OCI-LY1 (cell line): ENCODE measurements at regions not wholly inside any gene's neighbourhood (a gene's known extent, or its start where the extent isn't known, plus 50 kb on each side); places are given as distances from the start of the nearest gene placed in this dataset.

ENCODE experiments used
- H2AFZ ChIP-seq: fragments of 200-600 bp; sonication (generic), shearing (Covaris generic); 2 replicates; pipeline ENCODE4 v1.6.0; 2014; ENCODE audit warnings: antibody characterized with exemption, mild to moderate bottlenecking, low read length
- H3F3A ChIP-seq: fragments of 200-600 bp; sonication (generic), shearing (Covaris generic); 2 replicates; pipeline ENCODE4 v1.6.0; 2014; ENCODE audit warnings: mild to moderate bottlenecking, antibody characterized with exemption, low read length, moderate library complexity; ENCODE audit not compliant: insufficient read depth
- H3K27ac ChIP-seq: fragments of 200-600 bp; sonication (generic); 2 replicates; pipeline ENCODE4 v1.5.1; 2014; ENCODE audit warnings: low read length, mixed run types, mild to moderate bottlenecking, low read depth; ENCODE audit not compliant: poor library complexity, severe bottlenecking
- H3K27me3 ChIP-seq: fragments of 200-600 bp; sonication (generic); 2 replicates; pipeline ENCODE4 v1.6.0; 2014; ENCODE audit warnings: antibody characterized with exemption, mild to moderate bottlenecking, low read length, moderate library complexity; ENCODE audit not compliant: insufficient read depth
- H3K36me3 ChIP-seq: fragments of 200-600 bp; sonication (generic); 2 replicates; pipeline ENCODE4 v1.6.1; 2014; ENCODE audit warnings: mild to moderate bottlenecking, antibody characterized with exemption, low read length, moderate library complexity, mixed read lengths; ENCODE audit not compliant: insufficient read depth
- H3K4me1 ChIP-seq: fragments of 200-600 bp; sonication (generic); 2 replicates; pipeline ENCODE4 v1.5.1; 2014; ENCODE audit warnings: mild to moderate bottlenecking, low read length, moderate library complexity; ENCODE audit not compliant: insufficient read depth, severe bottlenecking
- H3K4me2 ChIP-seq: fragments of 200-600 bp; sonication (generic), shearing (Covaris generic); 2 replicates; pipeline ENCODE4 v1.6.1; 2014; ENCODE audit warnings: low read length
- H3K4me3 ChIP-seq: fragments of 200-600 bp; sonication (generic); 2 replicates; pipeline ENCODE4 v1.5.1; 2014; ENCODE audit warnings: low read length, low read depth, mild to moderate bottlenecking, mixed read lengths; ENCODE audit not compliant: poor library complexity, severe bottlenecking
- H3K79me2 ChIP-seq: fragments of 200-600 bp; shearing (Covaris generic); 2 replicates; pipeline ENCODE4 v1.6.1; 2016; ENCODE audit warnings: mixed run types, low read length, mixed read lengths; ENCODE audit not compliant: insufficient read depth
- H3K9ac ChIP-seq: fragments of 200-600 bp; sonication (generic), shearing (Covaris generic); 2 replicates; pipeline ENCODE4 v1.6.1; 2014; ENCODE audit warnings: mild to moderate bottlenecking, low read length, mixed read lengths
- H3K9me2 ChIP-seq: fragments of 200-600 bp; sonication (generic), shearing (Covaris generic); 2 replicates; pipeline ENCODE4 v1.6.1; 2014; ENCODE audit warnings: low read depth, mild to moderate bottlenecking, low read length, mixed read lengths
- H3K9me3 ChIP-seq: fragments of 200-600 bp; shearing (Covaris generic); 2 replicates; pipeline ENCODE4 v1.6.1; 2014; ENCODE audit warnings: low read length, mixed read lengths
- H4K20me1 ChIP-seq: fragments of 200-600 bp; sonication (generic), shearing (Covaris generic); 2 replicates; pipeline ENCODE4 v1.6.0; 2016; ENCODE audit warnings: mild to moderate bottlenecking, low read length; ENCODE audit not compliant: insufficient read depth
- EZH2 ChIP-seq: fragments of 200-600 bp; sonication (generic), shearing (Covaris generic); IDR thresholded peaks from 2 replicates; pipeline ENCODE4 v1.8.0; 2017; ENCODE audit warnings: borderline replicate concordance, mixed run types, mild to moderate bottlenecking, antibody characterized with exemption, low read length, moderate library complexity, mixed read lengths
- TF ChIP-seq, protein P1 (sequence below): fragments of 200-600 bp; sonication (generic), shearing (Covaris generic); IDR thresholded peaks from 2 replicates; pipeline ENCODE4 v1.5.1; 2017; ENCODE audit warnings: mild to moderate bottlenecking, antibody characterized with exemption, low read length, moderate library complexity, mixed read lengths

DNA sequence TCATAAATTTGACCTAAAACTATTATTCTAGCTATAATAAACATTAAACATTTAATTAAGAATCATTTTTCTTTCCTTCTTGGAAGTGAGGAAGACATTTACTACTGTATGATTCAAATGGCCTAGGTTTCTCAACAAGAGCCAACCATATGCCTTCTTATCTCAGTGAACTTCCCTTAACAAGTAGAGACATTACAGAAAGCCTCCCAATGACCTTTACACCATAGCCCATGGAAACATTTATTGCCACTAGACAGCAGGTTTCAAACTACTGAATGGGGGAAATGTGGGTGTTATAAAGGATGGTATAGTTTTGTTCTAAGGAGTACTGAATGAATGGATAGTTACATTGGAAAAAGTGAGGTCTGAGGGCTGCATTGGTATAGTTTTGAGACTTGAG lies 349.4 kb upstream of the SPRED2 start:
- H4K20me1 ChIP-seq: no peaks in the 10 kb centered on the region
- no peak overlapping the region for H3K4me3 ChIP-seq
- no peaks in the 10 kb centered on the region for H3K4me1 ChIP-seq
- H3K4me2 ChIP-seq: no peak overlapping the region
- no peak overlapping the region for H3K9ac ChIP-seq
- TF ChIP-seq, protein P1, sequence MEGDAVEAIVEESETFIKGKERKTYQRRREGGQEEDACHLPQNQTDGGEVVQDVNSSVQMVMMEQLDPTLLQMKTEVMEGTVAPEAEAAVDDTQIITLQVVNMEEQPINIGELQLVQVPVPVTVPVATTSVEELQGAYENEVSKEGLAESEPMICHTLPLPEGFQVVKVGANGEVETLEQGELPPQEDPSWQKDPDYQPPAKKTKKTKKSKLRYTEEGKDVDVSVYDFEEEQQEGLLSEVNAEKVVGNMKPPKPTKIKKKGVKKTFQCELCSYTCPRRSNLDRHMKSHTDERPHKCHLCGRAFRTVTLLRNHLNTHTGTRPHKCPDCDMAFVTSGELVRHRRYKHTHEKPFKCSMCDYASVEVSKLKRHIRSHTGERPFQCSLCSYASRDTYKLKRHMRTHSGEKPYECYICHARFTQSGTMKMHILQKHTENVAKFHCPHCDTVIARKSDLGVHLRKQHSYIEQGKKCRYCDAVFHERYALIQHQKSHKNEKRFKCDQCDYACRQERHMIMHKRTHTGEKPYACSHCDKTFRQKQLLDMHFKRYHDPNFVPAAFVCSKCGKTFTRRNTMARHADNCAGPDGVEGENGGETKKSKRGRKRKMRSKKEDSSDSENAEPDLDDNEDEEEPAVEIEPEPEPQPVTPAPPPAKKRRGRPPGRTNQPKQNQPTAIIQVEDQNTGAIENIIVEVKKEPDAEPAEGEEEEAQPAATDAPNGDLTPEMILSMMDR: no peak
- TF ChIP-seq EZH2: no peak
- no peak overlapping the region for H2AFZ ChIP-seq
- H3K9me2 ChIP-seq: no peaks in the 10 kb centered on the region
- H3K27me3 ChIP-seq: no peaks in the 10 kb centered on the region
- no peaks in the 10 kb centered on the region for H3F3A ChIP-seq
- H3K27ac ChIP-seq: no peak overlapping the region
- no peaks in the 10 kb centered on the region for H3K79me2 ChIP-seq
- no peaks in the 10 kb centered on the region for H3K9me3 ChIP-seq
- H3K36me3 ChIP-seq: no peaks in the 10 kb centered on the region

DNA sequence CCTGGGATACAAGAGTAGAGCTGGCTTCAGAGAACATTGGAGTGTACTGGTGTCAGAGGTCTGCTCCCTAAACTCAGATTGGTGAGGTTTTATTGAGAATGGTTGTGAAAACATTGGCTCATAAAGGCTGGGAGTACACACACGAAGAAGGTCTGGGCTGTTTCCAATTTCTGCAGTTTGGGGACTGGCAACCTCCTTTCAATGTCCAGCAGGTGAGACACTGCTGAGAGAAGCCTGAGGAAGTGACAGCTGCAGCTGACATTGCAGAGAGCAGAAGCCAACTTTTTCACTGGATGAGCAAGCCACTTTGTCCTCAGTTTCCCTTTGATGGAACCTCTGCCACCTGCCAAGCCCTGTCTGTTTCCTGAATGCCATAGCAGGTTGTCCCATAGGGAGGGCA lies 346.6 kb upstream of the SPRED2 start:
- Histone ChIP-seq H3K9me3 (no peaks in the 10 kb centered on the region), H3K4me1 (no peaks in the 10 kb centered on the region), H3K79me2 (no peaks in the 10 kb centered on the region), H2AFZ (no peak overlapping the region), H3F3A (no peaks in the 10 kb centered on the region), H3K4me3 (no peak overlapping the region), H3K9ac (no peak overlapping the region), H3K27me3 (no peaks in the 10 kb centered on the region), H3K9me2 (no peaks in the 10 kb centered on the region), H4K20me1 (no peaks in the 10 kb centered on the region), H3K27ac (no peak overlapping the region), H3K4me2 (no peak overlapping the region), H3K36me3 (no peaks in the 10 kb centered on the region)
- TF ChIP-seq, protein P1: no peak
- TF ChIP-seq EZH2: no peak

DNA sequence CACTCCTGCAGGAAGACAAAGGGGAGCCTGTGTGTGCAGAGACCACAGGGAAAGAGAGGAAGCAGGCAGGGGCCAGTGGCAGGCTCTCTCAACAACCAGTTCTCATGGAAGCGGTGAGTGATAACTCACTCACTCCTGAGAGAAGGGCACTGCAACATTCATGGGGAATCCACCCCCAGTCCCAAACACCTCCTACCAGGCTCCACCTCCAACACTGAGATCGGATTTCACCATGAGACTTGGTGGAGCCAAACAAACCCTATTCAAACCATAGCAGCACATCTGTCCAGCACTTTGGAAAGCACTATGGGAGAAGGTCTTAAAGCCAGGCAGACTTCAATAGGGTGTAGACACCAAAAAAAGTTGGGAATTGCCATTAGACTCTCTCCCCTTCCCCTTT lies 345.7 kb upstream of the SPRED2 start:
- no peak for TF ChIP-seq EZH2
- TF ChIP-seq, protein P1: no peak
- H4K20me1 ChIP-seq: no peaks in the 10 kb centered on the region
- no peaks in the 10 kb centered on the region for H3K36me3 ChIP-seq
- no peaks in the 10 kb centered on the region for H3K27me3 ChIP-seq
- no peaks in the 10 kb centered on the region for H3K4me1 ChIP-seq
- H3K9me3 ChIP-seq: no peaks in the 10 kb centered on the region
- H3K27ac ChIP-seq: no peak overlapping the region
- no peaks in the 10 kb centered on the region for H3K9me2 ChIP-seq
- no peak overlapping the region for H3K4me3 ChIP-seq
- H3F3A ChIP-seq: no peaks in the 10 kb centered on the region
- no peak overlapping the region for H3K9ac ChIP-seq
- no peaks in the 10 kb centered on the region for H3K79me2 ChIP-seq
- H3K4me2 ChIP-seq: no peak overlapping the region
- H2AFZ ChIP-seq: no peak overlapping the region
